ENCODE measurements at regions not wholly inside any gene's neighbourhood (a gene's known extent, or its start where the extent isn't known, plus 50 kb on each side); places are given as distances from the start of the nearest gene placed in this dataset.

- no peak overlapping the region for H3K4me3 ChIP-seq (ENCODE audit: insufficient read depth, low read depth, low read length)
- no peak overlapping the region for H3K56ac ChIP-seq (ENCODE audit: extremely low read depth, insufficient read depth, low read length)
- H3K9me1 ChIP-seq (ENCODE audit: insufficient read depth, low read length), result no peaks in the 10 kb centered on the region
- H2BK20ac ChIP-seq (ENCODE audit: low read depth, low read length), result no peak overlapping the region
- in situ Hi-C loops (cut with MboI; ENCODE audit: low sequenced_read_pairs) (no loop called here), dilution Hi-C loops (cut with HindIII; ENCODE audit: low sequenced_read_pairs, unreplicated experiment) (no loop called here), intact Hi-C loops (cut with micrococcal nuclease) (no loop called here)
- no peak overlapping the region for H4K5ac ChIP-seq (ENCODE audit: low read depth, low read length)
- no peak overlapping the region for H2BK120ac ChIP-seq (ENCODE audit: low read depth, low read length)
- no peaks in the 10 kb centered on the region for H3K79me1 ChIP-seq (ENCODE audit: low read depth in 1 of 2, low read length in 2 of 2)
- H3K23ac ChIP-seq (ENCODE audit: low read depth, low read length), result no peak overlapping the region
- H3K36me3 ChIP-seq (ENCODE audit: control insufficient read depth, insufficient read depth, low read length), result no peaks in the 10 kb centered on the region
- no peaks in the 10 kb centered on the region for H4K20me1 ChIP-seq (ENCODE audit: insufficient read depth, low read length)
- H3K4me1 ChIP-seq (ENCODE audit: control insufficient read depth, insufficient read depth, low read length), result no peaks in the 10 kb centered on the region
- H2AFZ ChIP-seq (replicated peaks; ENCODE audit: low read length, poor library complexity), result no peak overlapping the region
- H4K91ac ChIP-seq (ENCODE audit: insufficient read depth, low read depth, low read length), result no peak overlapping the region
- H3K14ac ChIP-seq (replicated peaks; ENCODE audit: low read depth, low read length), result no peak overlapping the region
- H3K9me3 ChIP-seq (ENCODE audit: control insufficient read depth, insufficient read depth, low read length), result no peaks in the 10 kb centered on the region
- no peak overlapping the region for H3K18ac ChIP-seq (ENCODE audit: low read depth, low read length)
- no peak for DNase-seq
- no peak overlapping the region for H3K4me2 ChIP-seq (ENCODE audit: low read depth, low read length)
- no peak overlapping the region for H4K8ac ChIP-seq (ENCODE audit: low read depth in 2 of 2, low read length in 2 of 2)
- H3K27me3 ChIP-seq (ENCODE audit: control insufficient read depth, insufficient read depth, low read length), result no peaks in the 10 kb centered on the region
- BruUV-seq (replicated peaks), result no TSS peak
- H3K4ac ChIP-seq (ENCODE audit: low read depth, low read length), result no peak overlapping the region
- ChIA-PET CTCF (no interaction called here), POLR2A (ENCODE audit: unreplicated experiment) (no interaction called here)
- no peak overlapping the region for H2BK5ac ChIP-seq (ENCODE audit: low read depth, low read length, poor library complexity, severe bottlenecking)
- 42% methylated on average over 6 of the region's 45 CpGs; no CpG with 5 or more reads in 1 of the 2 experiments for WGBS, 2 experiments (ENCODE audit: extremely low coverage in 2 of 2, insufficient read length in 1 of 2)
- no peak overlapping the region for H2AK5ac ChIP-seq (ENCODE audit: low read depth, low read length)
- H3K9ac ChIP-seq (ENCODE audit: low read depth, low read length), result no peak overlapping the region
- ATAC-seq (ENCODE audit: low read depth), result no peak
- no peak overlapping the region for H2AK9ac ChIP-seq (replicated peaks; ENCODE audit: low read depth, low read length, poor library complexity)
- H3K27ac ChIP-seq (ENCODE audit: insufficient read depth, low read length), result no peak overlapping the region
- H2BK15ac ChIP-seq (ENCODE audit: low read depth, low read length), result no peak overlapping the region
- TF ChIP-seq RAD21 (IDR thresholded peaks at IDR 0.05; ENCODE audit: low read length) (no peak), CTCF (conservative IDR thresholded peaks at IDR 0.05; ENCODE audit: low read depth, low read length) (no peak), NFE2L2 (IDR thresholded peaks at IDR 0.05; ENCODE audit: low read depth, low read length) (no peak), MXI1 (IDR thresholded peaks at IDR 0.05; ENCODE audit: borderline replicate concordance, low read depth, low read length) (no peak)
These were observed 405.6 kb downstream of the FAM47A start for GRCh38 chrX:33726281-33727160.

All from IMR-90 (cell line).